GM13976 (cell line): ENCODE measurements at regions not wholly inside any gene's neighbourhood (a gene's known extent, or its start where the extent isn't known, plus 50 kb on each side); places are given as distances from the start of the nearest gene placed in this dataset.

ENCODE experiments used
- DNase-seq: peaks from one replicate; pipeline ENCODE4 v3.0.0; 2012; ENCODE audit warnings: low spot score
- CTCF ChIP-seq: IDR thresholded peaks from 2 replicates; pipeline ENCODE4 v1.5.1; 2012; ENCODE audit warnings: borderline replicate concordance, mild to moderate bottlenecking; ENCODE audit not compliant: insufficient read depth; ENCODE audit errors: extremely low read depth, missing control alignments, control extremely low read depth
- in situ Hi-C: fragments of 300-500 bp; cut with MboI; formaldehyde crosslinking; loops from one replicate; pipeline ENCODE4 v1.12.0; 2022; ENCODE audit warnings: low sequenced_read_pairs, mixed read lengths, inconsistent platforms; ENCODE audit not compliant: unreplicated experiment

GRCh38 chr13:22449251-22449650 lies 731.5 kb upstream of the SGCG start:
- no peak for DNase-seq
- in situ Hi-C loops, result no loop called here
- no peak for TF ChIP-seq CTCF

GRCh38 chr13:22451327-22451741 lies 729.4 kb upstream of the SGCG start:
- no peak for TF ChIP-seq CTCF
- no peak for DNase-seq
- in situ Hi-C loops, result no loop called here

GRCh38 chr13:22454586-22454985 lies 726.2 kb upstream of the SGCG start:
- DNase-seq, result no peak
- TF ChIP-seq CTCF, result no peak
- in situ Hi-C loops, result no loop called here

GRCh38 chr13:22455036-22455435 lies 725.7 kb upstream of the SGCG start:
- no peak for DNase-seq
- TF ChIP-seq CTCF, result no peak
- in situ Hi-C loops, result no loop called here

- TF ChIP-seq CTCF, result no peak
- in situ Hi-C loops, result no loop called here
- no peak for DNase-seq
These were observed 718.8 kb upstream of the SGCG start for GRCh38 chr13:22461854-22462490.

- no peak for TF ChIP-seq CTCF
- in situ Hi-C loops, result no loop called here
- DNase-seq, result no peak
These were observed 717.7 kb upstream of the SGCG start for GRCh38 chr13:22463089-22463488.
